Heart left ventricle (tissue), 13 donors: ENCODE measurements at regions not wholly inside any gene's neighbourhood (a gene's known extent, or its start where the extent isn't known, plus 50 kb on each side); places are given as distances from the start of the nearest gene placed in this dataset.

ENCODE experiments used
- POLR2A ChIP-seq, 2 donors: fragments of 450-650 bp; IDR thresholded peaks; one replicate each; pipeline ENCODE4 v1.6.1; 2017; ENCODE audit warnings: antibody characterized with exemption in 2 of 2, mild to moderate bottlenecking in 2 of 2, moderate library complexity in 2 of 2
- TF ChIP-seq, protein P1 (sequence below), 12 donors: fragments of 200-600 bp; sonication (generic) in 4 of 12; IDR thresholded peaks; one replicate each; pipeline versions ENCODE4 v1.5.0 to v1.8.0; 2018 to 2022; ENCODE audit warnings: antibody characterized with exemption in 12 of 12, mild to moderate bottlenecking in 5 of 12
- donor health status: ischemic (EF 13 %, LVEDD 7.1; RV severe dilation, severe dysfunction).
- donor health status: DM: no; HTN: yes; CAD: no.
- donor health status: DM: no; HTN: no; CAD: no.
- donor health status: ischemic (EF 25% LVEDD 6.9; RV normal size, moderate dysfunction).
- donor health status: ischemic (EF 25% LVEDD 5.7; RV mildly dilated, moderate dysfunction).
- donor health status: ischemic (EF 35%, LVEDD 5.7; RV mildly dilated, moderate dysfunction).
- donor health status: nonischemic (EF 11% LVEDD 7.7; RV severe dilation, severe dysfunction).
- donor health status: DM: yes; HTN: yes; CAD: no.
- donor health status: PGD.
- donor health status: ischemic (EF 29% LVEDD 5.4; RV normal size, mild dysfunction).
- donor health status: nonischemic (EF 23%, LVEDD 6.1; RV moderate dilation, normal function).

DNA sequence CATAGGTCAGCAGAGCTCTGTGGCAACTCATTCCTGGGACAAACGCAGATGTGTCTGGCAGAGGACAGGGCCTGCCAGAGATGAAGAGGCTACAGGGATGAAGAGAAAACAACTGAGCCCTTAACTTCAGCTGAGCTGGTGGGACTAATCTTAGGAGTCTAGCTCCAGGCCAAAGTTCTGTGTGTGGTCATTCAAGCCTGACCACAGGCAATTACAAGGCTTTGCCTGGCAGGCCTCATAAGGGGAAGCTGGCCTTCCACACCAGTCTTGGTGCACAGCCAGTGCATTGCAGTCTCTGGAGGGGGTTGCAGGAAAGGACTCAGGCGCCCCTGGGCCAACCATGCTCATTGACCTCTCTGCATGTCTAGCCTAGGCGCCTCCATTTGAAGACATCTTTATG, 127.6 kb upstream of the DAAM1 start:
- no peak for TF ChIP-seq POLR2A (IDR thresholded peaks at IDR 0.05)
- TF ChIP-seq, protein P1, sequence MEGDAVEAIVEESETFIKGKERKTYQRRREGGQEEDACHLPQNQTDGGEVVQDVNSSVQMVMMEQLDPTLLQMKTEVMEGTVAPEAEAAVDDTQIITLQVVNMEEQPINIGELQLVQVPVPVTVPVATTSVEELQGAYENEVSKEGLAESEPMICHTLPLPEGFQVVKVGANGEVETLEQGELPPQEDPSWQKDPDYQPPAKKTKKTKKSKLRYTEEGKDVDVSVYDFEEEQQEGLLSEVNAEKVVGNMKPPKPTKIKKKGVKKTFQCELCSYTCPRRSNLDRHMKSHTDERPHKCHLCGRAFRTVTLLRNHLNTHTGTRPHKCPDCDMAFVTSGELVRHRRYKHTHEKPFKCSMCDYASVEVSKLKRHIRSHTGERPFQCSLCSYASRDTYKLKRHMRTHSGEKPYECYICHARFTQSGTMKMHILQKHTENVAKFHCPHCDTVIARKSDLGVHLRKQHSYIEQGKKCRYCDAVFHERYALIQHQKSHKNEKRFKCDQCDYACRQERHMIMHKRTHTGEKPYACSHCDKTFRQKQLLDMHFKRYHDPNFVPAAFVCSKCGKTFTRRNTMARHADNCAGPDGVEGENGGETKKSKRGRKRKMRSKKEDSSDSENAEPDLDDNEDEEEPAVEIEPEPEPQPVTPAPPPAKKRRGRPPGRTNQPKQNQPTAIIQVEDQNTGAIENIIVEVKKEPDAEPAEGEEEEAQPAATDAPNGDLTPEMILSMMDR (IDR thresholded peaks at IDR 0.05), result no peak
